ENCODE measurements at regions not wholly inside any gene's neighbourhood (a gene's known extent, or its start where the extent isn't known, plus 50 kb on each side); places are given as distances from the start of the nearest gene placed in this dataset.

DNA sequence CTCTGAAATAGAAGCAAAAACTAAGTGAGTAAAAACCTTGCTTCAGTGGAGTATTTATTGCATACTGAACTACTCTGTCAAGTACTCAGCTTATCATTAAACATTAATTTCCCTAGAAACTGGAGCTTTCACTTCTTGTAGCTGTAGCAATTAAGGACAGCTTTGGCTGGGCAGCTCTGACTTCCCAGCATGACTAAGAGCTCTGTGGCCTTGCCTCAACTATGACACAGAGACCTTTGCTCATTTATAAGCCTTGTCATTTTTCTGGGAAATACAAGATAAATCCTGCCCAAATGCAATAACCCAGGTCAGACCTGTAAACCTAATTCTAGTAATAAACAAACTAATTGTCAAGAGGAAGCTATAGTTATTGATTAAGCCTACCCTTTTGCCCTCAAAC, 65.4 kb upstream of the STK32A start:
- TF ChIP-seq, protein P1, sequence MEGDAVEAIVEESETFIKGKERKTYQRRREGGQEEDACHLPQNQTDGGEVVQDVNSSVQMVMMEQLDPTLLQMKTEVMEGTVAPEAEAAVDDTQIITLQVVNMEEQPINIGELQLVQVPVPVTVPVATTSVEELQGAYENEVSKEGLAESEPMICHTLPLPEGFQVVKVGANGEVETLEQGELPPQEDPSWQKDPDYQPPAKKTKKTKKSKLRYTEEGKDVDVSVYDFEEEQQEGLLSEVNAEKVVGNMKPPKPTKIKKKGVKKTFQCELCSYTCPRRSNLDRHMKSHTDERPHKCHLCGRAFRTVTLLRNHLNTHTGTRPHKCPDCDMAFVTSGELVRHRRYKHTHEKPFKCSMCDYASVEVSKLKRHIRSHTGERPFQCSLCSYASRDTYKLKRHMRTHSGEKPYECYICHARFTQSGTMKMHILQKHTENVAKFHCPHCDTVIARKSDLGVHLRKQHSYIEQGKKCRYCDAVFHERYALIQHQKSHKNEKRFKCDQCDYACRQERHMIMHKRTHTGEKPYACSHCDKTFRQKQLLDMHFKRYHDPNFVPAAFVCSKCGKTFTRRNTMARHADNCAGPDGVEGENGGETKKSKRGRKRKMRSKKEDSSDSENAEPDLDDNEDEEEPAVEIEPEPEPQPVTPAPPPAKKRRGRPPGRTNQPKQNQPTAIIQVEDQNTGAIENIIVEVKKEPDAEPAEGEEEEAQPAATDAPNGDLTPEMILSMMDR (IDR thresholded peaks at IDR 0.05; ENCODE audit: low read depth, low read length) = no peak
- TF ChIP-seq EZH2phosphoT487 (IDR thresholded peaks at IDR 0.05; ENCODE audit: low read depth) = no peak
